Spinal cord (tissue), 9 donors: ENCODE measurements at regions not wholly inside any gene's neighbourhood (a gene's known extent, or its start where the extent isn't known, plus 50 kb on each side); places are given as distances from the start of the nearest gene placed in this dataset.

Experiments
- DNase-seq, 6 donors: peaks; one replicate each; pipeline versions ENCODE4 v3.0.0 to v3.0.0-alpha.2; 2013 to 2015; ENCODE audit warnings: low spot score in 6 of 6, low read depth in 4 of 6
- H3K27ac ChIP-seq: one replicate; pipeline ENCODE4 v1.5.1; 2013; ENCODE audit warnings: low read depth, low read length, control low read depth
- H3K27me3 ChIP-seq: one replicate; pipeline ENCODE4 v1.6.1; 2013; ENCODE audit warnings: low read length; ENCODE audit not compliant: control insufficient read depth, insufficient read depth
- H3K36me3 ChIP-seq: one replicate; pipeline ENCODE4 v1.6.1; 2013; ENCODE audit warnings: low read length; ENCODE audit not compliant: control insufficient read depth, insufficient read depth
- H3K4me1 ChIP-seq: one replicate; pipeline ENCODE4 v1.6.1; 2013; ENCODE audit warnings: low read length; ENCODE audit not compliant: control insufficient read depth, insufficient read depth
- H3K4me3 ChIP-seq: one replicate; pipeline ENCODE4 v1.5.1; 2013; ENCODE audit warnings: low read depth, low read length, control low read depth
- H3K9me3 ChIP-seq: one replicate; pipeline ENCODE4 v1.6.1; 2013; ENCODE audit warnings: low read length; ENCODE audit not compliant: control insufficient read depth, insufficient read depth
- WGBS: methylation state at CpG from one replicate; pipeline ENCODE4 v1.1.5; 2013; ENCODE audit warnings: missing lambda C conversion rate; ENCODE audit not compliant: insufficient coverage; 5-methylcytosine and 5-hydroxymethylcytosine counted together
- donor health status: healthy.

GRCh38 chr17:77771998-77772397 is 186.5 kb upstream of the TNRC6C start:
- no peak overlapping the region for H3K4me3 ChIP-seq
- H3K36me3 ChIP-seq, result no peaks in the 10 kb centered on the region
- peaks cover 7% of the 10 kb centered on the region for H3K4me1 ChIP-seq
- H3K27me3 ChIP-seq, result peaks cover 2% of the 10 kb centered on the region
- DNase-seq, result no peak
- no peaks in the 10 kb centered on the region for H3K9me3 ChIP-seq
- WGBS, result 93% methylated on average over 5 of the region's 5 CpGs
- H3K27ac ChIP-seq, result no peak overlapping the region

- DNase-seq, result no peak
- H3K4me3 ChIP-seq, result no peak overlapping the region
- H3K27me3 ChIP-seq, result peaks cover 2% of the 10 kb centered on the region
- H3K27ac ChIP-seq, result no peak overlapping the region
- H3K9me3 ChIP-seq, result no peaks in the 10 kb centered on the region
- no peaks in the 10 kb centered on the region for H3K36me3 ChIP-seq
- peaks cover 7% of the 10 kb centered on the region for H3K4me1 ChIP-seq
- WGBS, result 44% methylated on average over 9 of the region's 10 CpGs
These were observed 186.0 kb upstream of the TNRC6C start for GRCh38 chr17:77772461-77772897.

GRCh38 chr17:77772899-77773358 is 185.6 kb upstream of the TNRC6C start:
- Histone ChIP-seq H3K4me1 (peaks cover 7% of the 10 kb centered on the region), H3K27me3 (peaks cover 2% of the 10 kb centered on the region), H3K27ac (no peak overlapping the region), H3K36me3 (no peaks in the 10 kb centered on the region), H3K9me3 (no peaks in the 10 kb centered on the region), H3K4me3 (no peak overlapping the region)
- no peak for DNase-seq
- 81% methylated on average over 5 of the region's 6 CpGs for WGBS

- Histone ChIP-seq H3K27me3 (no peaks in the 10 kb centered on the region), H3K9me3 (no peaks in the 10 kb centered on the region), H3K27ac (no peak overlapping the region), H3K36me3 (no peaks in the 10 kb centered on the region), H3K4me3 (no peak overlapping the region), H3K4me1 (peaks cover 19% of the 10 kb centered on the region)
- 67% methylated on average over 13 of the region's 13 CpGs for WGBS
- DNase-seq, result no peak
These were observed 184.3 kb upstream of the TNRC6C start for GRCh38 chr17:77774182-77774581.

- Histone ChIP-seq H3K4me1 (peaks cover 45% of the 10 kb centered on the region), H3K27me3 (no peaks in the 10 kb centered on the region), H3K27ac (peak overlapping the region; percentile 87), H3K9me3 (no peaks in the 10 kb centered on the region), H3K36me3 (no peaks in the 10 kb centered on the region), H3K4me3 (no peak overlapping the region)
- 35% methylated on average over 16 of the region's 16 CpGs for WGBS
- peak in 4 of 6 donors; percentile 72 to 94 (median 84) for DNase-seq
These were observed 179.6 kb upstream of the TNRC6C start for GRCh38 chr17:77778636-77779489.

GRCh38 chr17:77779711-77780539 is 178.6 kb upstream of the TNRC6C start:
- WGBS, result 13% methylated on average over 11 of the region's 22 CpGs
- Histone ChIP-seq H3K4me3 (no peak overlapping the region), H3K36me3 (no peaks in the 10 kb centered on the region), H3K4me1 (peaks cover 45% of the 10 kb centered on the region), H3K27me3 (no peaks in the 10 kb centered on the region), H3K27ac (peak overlapping the region; percentile 87), H3K9me3 (no peaks in the 10 kb centered on the region)
- peak in 2 of 6 donors; percentile 62 to 66 for DNase-seq

- no CpG with 5 or more reads among the region's 7 CpGs for WGBS
- Histone ChIP-seq H3K4me3 (no peak overlapping the region), H3K36me3 (no peaks in the 10 kb centered on the region), H3K27ac (no peak overlapping the region), H3K4me1 (peaks cover 45% of the 10 kb centered on the region), H3K27me3 (peaks cover 2% of the 10 kb centered on the region), H3K9me3 (no peaks in the 10 kb centered on the region)
- no peak for DNase-seq
These were observed 177.0 kb upstream of the TNRC6C start for GRCh38 chr17:77781536-77781935.

- H3K36me3 ChIP-seq, result no peaks in the 10 kb centered on the region
- no peak overlapping the region for H3K4me3 ChIP-seq
- H3K27me3 ChIP-seq, result peaks cover 2% of the 10 kb centered on the region
- no peaks in the 10 kb centered on the region for H3K9me3 ChIP-seq
- no peak overlapping the region for H3K27ac ChIP-seq
- no peak for DNase-seq
- WGBS, result 53% methylated on average over 7 of the region's 10 CpGs
- H3K4me1 ChIP-seq, result peaks cover 49% of the 10 kb centered on the region
These were observed 176.3 kb upstream of the TNRC6C start for GRCh38 chr17:77782201-77782600.

GRCh38 chr17:77782611-77783010 is 175.9 kb upstream of the TNRC6C start:
- H3K27ac ChIP-seq, result no peak overlapping the region
- 70% methylated on average over 12 of the region's 14 CpGs for WGBS
- no peaks in the 10 kb centered on the region for H3K36me3 ChIP-seq
- peaks cover 53% of the 10 kb centered on the region for H3K4me1 ChIP-seq
- peaks cover 4% of the 10 kb centered on the region for H3K27me3 ChIP-seq
- no peak for DNase-seq
- no peaks in the 10 kb centered on the region for H3K9me3 ChIP-seq
- no peak overlapping the region for H3K4me3 ChIP-seq
